GM21619 (cell line): ENCODE measurements at regions not wholly inside any gene's neighbourhood (a gene's known extent, or its start where the extent isn't known, plus 50 kb on each side); places are given as distances from the start of the nearest gene placed in this dataset.

Experiments
- ATAC-seq: cut with Tn5 transposase; IDR thresholded peaks from one replicate; pipeline ENCODE4 v1.9.1; 2021; ENCODE audit not compliant: unreplicated experiment

GRCh38 chr2:7666596-7667259, 749.5 kb downstream of the RNF144A start:
- no peak for ATAC-seq

- no peak for ATAC-seq
These were observed 750.1 kb downstream of the RNF144A start for GRCh38 chr2:7667260-7667757.

GRCh38 chr2:7670905-7671641, 753.9 kb downstream of the RNF144A start:
- no peak for ATAC-seq

- ATAC-seq = no peak
These were observed 754.9 kb downstream of the RNF144A start for GRCh38 chr2:7672027-7672684.

DNA sequence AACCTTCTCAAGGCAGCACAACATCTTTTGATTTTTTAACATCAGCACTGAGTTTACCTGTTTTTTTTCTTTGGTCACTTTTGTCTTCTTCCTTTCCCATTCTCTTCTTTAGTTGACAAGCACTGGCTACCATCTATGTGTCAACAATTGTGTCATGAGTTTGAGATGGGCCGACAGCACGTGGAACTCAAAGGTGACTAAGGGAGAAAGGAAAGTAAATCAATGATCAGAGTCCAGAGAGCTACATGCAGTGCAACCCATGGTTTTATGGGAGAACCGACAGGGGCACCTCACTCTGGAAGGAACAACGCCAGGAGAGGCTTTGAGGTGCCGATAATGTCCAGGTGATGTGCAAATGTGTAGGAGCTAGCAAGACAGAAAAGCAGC, 755.5 kb downstream of the RNF144A start:
- no peak for ATAC-seq

DNA sequence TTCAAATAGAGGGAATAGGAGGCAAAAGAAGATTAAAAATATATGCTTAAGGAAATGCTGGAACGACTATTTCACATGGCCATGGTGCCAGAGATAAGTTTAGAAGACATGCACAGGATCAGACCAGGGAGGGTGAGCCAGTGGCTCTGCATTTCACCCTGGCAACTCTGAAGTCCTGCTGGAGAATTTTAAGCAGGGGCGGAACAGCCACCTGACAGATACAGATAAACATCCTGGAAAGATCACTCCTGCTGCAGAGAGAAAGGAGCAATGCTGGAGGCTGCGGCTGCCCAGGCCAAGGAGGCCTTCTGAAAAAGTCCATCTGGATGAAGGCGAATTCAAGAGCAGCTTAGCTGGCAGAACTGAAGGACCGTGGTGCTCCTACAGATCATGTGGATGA, 755.9 kb downstream of the RNF144A start:
- ATAC-seq = no peak

DNA sequence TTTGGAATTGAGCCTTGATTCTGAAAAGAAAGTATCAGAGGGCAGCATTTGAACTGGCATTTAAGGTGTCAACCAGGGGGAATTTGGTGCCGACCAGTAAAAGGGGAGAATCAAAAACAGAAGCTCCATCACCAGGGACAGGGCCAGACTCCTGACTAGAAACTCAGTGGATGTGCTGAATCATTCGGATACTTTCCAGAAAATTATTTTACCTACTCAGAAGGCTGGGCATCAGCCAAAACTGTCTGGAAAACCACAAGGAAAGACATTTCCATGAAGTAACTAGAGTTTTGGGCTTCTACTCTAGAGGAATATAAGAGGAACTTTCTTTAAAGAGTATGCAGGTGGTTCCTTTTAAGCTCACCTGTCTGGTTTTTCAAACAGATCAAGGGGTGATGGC, 756.6 kb downstream of the RNF144A start:
- ATAC-seq = no peak

DNA sequence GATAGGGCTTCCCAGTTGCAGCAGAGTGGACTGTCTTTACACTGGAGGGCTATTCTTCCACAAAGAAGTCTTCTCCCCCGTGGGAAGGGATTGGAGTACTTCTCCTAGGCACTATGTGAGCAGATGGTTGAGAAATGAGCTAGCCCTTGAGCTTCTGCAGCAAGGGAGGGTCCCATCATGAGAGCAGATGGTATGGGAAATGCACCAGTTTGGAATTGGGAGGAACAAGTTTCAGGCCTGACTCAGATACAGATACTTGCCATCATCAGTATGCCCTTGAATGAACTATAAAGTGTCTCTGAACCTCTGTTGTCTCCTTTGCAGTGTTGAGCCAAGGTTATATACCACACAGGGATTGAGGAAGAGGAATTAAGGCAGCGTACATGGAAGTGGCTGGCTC, 757.4 kb downstream of the RNF144A start:
- no peak for ATAC-seq

DNA sequence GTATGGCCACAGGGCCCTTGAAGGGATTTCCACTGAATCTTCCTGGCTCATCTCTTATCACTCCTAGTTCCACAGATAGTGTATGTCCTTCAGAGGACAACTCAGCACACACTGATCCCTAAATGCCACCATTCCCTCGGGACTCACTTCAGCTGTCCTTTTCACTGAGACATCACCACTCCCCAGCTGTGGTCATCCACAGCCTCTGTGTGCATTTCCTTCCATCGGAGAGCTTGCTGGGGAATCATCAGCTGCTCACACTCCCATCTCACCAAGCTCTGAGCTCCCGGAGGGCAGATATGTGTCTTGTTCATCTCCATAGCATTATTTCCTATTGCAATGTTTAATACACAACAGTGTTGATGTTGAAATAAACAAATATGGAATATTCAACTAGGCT, 759.5 kb downstream of the RNF144A start:
- ATAC-seq = no peak

DNA sequence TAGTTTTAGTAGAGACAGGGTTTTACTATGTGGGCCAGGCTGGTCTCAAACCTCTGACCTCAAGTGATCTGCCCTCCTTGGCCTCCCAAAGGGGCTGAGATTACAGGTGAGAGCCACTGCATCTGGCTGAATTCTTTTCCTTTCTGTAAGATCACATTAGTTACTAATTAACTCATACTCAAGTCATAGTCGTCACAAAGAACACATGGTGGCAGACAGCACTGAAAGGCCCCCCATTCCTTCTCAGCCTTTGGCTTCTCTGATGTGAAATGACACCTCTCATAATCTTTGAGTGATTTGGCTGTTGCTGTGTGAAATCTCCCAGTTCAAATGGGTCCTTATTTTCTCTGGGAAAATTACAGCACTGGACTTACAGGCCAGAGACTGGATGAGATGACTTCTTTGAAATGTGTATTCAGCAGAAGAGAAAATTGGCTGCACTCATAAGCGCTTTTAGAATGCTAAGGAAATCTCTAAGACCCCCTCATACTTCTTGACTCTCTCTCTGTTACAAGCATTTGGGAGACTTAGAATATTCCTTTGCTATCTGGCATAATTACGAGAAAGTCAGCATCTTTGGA, 764.8 kb downstream of the RNF144A start:
- ATAC-seq = no peak

DNA sequence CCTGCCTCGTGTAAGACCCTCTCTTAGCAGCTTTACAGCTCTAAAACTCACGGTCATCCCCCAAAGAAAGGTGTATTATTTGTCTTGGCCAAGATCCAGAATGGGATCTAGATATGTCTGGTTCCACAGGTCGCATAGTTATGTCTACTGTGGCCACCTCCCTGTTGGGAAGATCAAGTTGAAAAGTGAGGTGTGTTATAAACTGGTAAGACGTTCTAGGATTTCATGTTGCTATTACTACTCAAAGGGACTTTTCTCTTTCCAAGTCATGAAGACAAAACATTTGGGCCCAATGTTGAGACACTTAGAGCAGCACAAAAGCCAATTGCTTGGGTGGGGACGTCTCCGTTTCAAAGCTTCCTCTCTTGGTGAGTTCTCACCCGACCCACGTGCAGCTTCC, 766.0 kb downstream of the RNF144A start:
- ATAC-seq = no peak

- no peak for ATAC-seq
These were observed 766.5 kb downstream of the RNF144A start for GRCh38 chr2:7683708-7684107.

GRCh38 chr2:7685342-7686015, 768.3 kb downstream of the RNF144A start:
- no peak for ATAC-seq

DNA sequence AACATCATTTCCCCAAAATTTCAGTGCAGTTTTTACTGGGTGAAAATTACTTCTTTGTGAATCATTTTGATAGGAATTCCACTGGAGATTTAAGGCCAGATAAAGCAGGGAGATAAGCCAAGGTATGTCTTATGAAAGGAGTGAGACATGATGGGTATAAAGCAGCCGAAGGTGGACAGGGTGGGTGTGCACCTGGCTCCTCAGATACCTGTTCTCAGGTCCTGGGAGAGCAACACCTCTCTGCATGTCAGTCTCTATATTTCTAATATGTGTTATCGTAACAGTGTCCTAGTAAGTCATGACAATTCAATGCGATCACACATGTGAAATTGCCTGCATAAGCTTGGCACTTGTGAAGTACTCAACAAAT, 768.8 kb downstream of the RNF144A start:
- ATAC-seq = no peak

DNA sequence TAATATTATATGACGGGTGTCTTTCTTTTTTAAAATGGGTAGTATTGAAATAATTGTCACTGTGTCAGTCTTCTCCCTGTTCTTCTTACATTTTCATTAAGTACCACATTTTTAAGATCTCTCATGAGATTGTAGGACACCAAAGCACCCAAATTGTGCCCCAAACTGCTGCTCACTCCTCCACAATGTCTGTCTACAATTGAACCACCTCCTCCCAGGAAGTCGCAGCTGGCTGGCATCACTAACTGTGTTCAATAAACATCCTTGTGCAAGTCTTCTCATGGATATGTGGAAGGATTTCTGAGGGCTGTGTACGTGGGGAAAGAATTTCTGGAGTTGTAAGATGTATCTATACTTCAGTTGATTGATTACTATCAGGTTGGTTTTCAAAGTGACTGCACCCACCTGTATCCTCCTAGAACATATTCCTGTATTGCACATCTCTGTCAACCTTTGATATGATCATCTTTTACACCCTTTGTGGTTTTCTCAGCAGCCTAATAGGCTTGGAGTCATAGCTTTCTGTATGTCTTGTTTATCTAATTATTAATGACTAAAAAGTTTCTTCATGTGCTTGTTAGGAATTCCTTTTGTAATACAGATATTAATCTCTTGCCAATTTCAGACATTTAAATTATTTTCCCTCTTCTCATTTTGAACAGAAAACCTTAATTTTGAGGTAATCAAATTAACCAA, 774.9 kb downstream of the RNF144A start:
- no peak for ATAC-seq

- ATAC-seq = no peak
These were observed 775.5 kb downstream of the RNF144A start for GRCh38 chr2:7692657-7693161.

- no peak for ATAC-seq
These were observed 776.2 kb downstream of the RNF144A start for GRCh38 chr2:7693246-7694075.

DNA sequence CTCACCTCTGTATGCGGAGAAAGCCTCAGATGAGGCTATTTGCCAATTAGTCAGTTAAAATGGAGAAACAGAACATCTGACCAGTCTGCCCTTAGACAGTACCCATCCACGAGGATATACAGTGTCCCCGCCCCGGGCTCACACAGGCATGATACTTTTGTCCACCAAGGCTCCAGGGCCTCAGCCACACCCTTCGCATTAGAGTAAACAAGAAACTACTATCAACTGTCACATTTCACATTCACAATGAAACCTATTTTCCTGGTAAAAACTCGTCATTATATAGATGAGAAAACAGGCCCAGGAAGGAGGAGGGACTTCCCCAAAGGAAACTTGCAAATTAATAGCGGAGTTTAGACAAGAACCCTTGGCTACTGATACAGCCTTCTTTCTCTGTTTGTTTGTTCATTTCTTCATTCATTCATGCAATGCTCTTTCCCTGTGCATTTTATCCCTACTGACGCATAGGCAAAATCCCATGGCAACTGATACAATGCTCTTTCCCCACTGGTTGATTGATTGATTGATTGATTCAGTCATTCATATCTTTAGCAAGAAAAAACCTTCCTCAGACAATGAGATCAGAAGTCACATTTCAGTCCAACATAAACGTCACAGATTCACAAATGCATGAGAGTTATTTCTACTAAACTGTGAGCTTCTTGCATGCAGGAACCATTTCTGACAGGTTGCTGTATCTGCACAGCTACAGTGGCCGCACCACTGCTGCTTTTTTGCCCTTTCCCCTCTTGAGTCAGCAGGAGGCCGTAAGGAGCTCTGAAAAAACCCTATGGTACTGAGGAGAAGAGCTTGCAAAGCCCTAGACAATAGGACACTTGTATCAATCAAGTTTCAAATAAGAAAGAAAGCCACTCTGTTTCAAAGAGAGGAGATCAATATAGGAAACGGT, 777.1 kb downstream of the RNF144A start:
- ATAC-seq = no peak
